Ishikawa (cell line): ENCODE measurements at regions not wholly inside any gene's neighbourhood (a gene's known extent, or its start where the extent isn't known, plus 50 kb on each side); places are given as distances from the start of the nearest gene placed in this dataset.

Experiments
- CEBPB ChIP-seq: IDR thresholded peaks from 2 replicates; pipeline ENCODE4 v1.6.1; 2012
- EGR1 ChIP-seq: IDR thresholded peaks from 2 replicates; pipeline ENCODE4 v1.6.1; 2012
- EP300 ChIP-seq: IDR thresholded peaks from 2 replicates; pipeline ENCODE4 v1.6.1; 2012; ENCODE audit warnings: borderline replicate concordance
- FOXM1 ChIP-seq: IDR thresholded peaks from 2 replicates; pipeline ENCODE4 v1.6.1; 2012; ENCODE audit warnings: low read depth, borderline replicate concordance
- MAX ChIP-seq: IDR thresholded peaks from 2 replicates; pipeline ENCODE4 v1.6.1; 2012
- NFIC ChIP-seq: IDR thresholded peaks from 2 replicates; pipeline ENCODE4 v1.6.1; 2012
- RAD21 ChIP-seq: IDR thresholded peaks from 2 replicates; pipeline ENCODE4 v1.6.1; 2012; ENCODE audit warnings: low read depth
- TAF1 ChIP-seq: IDR thresholded peaks from 2 replicates; pipeline ENCODE4 v1.6.1; 2012; ENCODE audit warnings: low read depth, mild to moderate bottlenecking
- TCF12 ChIP-seq: IDR thresholded peaks from 2 replicates; pipeline ENCODE4 v1.6.1; 2012; ENCODE audit warnings: low read depth
- TEAD4 ChIP-seq: IDR thresholded peaks from 2 replicates; pipeline ENCODE4 v1.6.1; 2012
- YY1 ChIP-seq: IDR thresholded peaks from 2 replicates; pipeline ENCODE4 v1.6.1; 2012; ENCODE audit warnings: low read depth
- ZBTB7A ChIP-seq: IDR thresholded peaks from 2 replicates; pipeline ENCODE4 v1.6.1; 2012; ENCODE audit warnings: low read depth
- TF ChIP-seq, protein P1 (sequence below): IDR thresholded peaks from 2 replicates; pipeline ENCODE4 v1.6.1; 2012; ENCODE audit warnings: low read depth, mild to moderate bottlenecking

GRCh38 chrX:113950081-113950678 is 633.7 kb upstream of the HTR2C start:
- TF ChIP-seq, protein P1, sequence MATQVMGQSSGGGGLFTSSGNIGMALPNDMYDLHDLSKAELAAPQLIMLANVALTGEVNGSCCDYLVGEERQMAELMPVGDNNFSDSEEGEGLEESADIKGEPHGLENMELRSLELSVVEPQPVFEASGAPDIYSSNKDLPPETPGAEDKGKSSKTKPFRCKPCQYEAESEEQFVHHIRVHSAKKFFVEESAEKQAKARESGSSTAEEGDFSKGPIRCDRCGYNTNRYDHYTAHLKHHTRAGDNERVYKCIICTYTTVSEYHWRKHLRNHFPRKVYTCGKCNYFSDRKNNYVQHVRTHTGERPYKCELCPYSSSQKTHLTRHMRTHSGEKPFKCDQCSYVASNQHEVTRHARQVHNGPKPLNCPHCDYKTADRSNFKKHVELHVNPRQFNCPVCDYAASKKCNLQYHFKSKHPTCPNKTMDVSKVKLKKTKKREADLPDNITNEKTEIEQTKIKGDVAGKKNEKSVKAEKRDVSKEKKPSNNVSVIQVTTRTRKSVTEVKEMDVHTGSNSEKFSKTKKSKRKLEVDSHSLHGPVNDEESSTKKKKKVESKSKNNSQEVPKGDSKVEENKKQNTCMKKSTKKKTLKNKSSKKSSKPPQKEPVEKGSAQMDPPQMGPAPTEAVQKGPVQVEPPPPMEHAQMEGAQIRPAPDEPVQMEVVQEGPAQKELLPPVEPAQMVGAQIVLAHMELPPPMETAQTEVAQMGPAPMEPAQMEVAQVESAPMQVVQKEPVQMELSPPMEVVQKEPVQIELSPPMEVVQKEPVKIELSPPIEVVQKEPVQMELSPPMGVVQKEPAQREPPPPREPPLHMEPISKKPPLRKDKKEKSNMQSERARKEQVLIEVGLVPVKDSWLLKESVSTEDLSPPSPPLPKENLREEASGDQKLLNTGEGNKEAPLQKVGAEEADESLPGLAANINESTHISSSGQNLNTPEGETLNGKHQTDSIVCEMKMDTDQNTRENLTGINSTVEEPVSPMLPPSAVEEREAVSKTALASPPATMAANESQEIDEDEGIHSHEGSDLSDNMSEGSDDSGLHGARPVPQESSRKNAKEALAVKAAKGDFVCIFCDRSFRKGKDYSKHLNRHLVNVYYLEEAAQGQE = no peak
- TF ChIP-seq MAX (no peak), RAD21 (no peak), TEAD4 (no peak), TAF1 (no peak), CEBPB (no peak), YY1 (no peak), EP300 (no peak), TCF12 (no peak), EGR1 (no peak), NFIC (no peak), FOXM1 (no peak), ZBTB7A (no peak)
